ENCODE measurements at regions not wholly inside any gene's neighbourhood (a gene's known extent, or its start where the extent isn't known, plus 50 kb on each side); places are given as distances from the start of the nearest gene placed in this dataset.

- intact Hi-C loops (cut with micrococcal nuclease) = no loop called here
- Mint-ChIP-seq H3K27me3 (no peaks in the 10 kb centered on the region), H3K4me1 (ENCODE audit: low read depth) (no peaks in the 10 kb centered on the region), H3K36me3 (ENCODE audit: low read depth) (no peaks in the 10 kb centered on the region), H3K9me3 (peaks cover 5% of the 10 kb centered on the region), H3K27ac (no peak overlapping the region), H3K4me3 (no peak overlapping the region)
- TF ChIP-seq CTCF (IDR thresholded peaks at IDR 0.05) = no peak
- DNase-seq (no peak), ATAC-seq (no peak)
- POLR2A ChIA-PET = no interaction called here
- CTCF ChIA-PET = no interaction called here
Measured at GRCh38 chr11:97800891-97801290, 1219.9 kb upstream of the CNTN5 start.

GRCh38 chr11:97814325-97814959 is 1206.3 kb upstream of the CNTN5 start:
- no peak overlapping the region for H3K27ac Mint-ChIP-seq
- ChIA-PET POLR2A (no interaction called here), CTCF (no interaction called here)
- no peak for ATAC-seq
- no peaks in the 10 kb centered on the region for H3K4me1 Mint-ChIP-seq (ENCODE audit: low read depth)
- H3K27me3 Mint-ChIP-seq = no peaks in the 10 kb centered on the region
- intact Hi-C loops (cut with micrococcal nuclease) = no loop called here
- DNase-seq = no peak
- no peak for TF ChIP-seq CTCF (IDR thresholded peaks at IDR 0.05)
- peaks cover 12% of the 10 kb centered on the region for H3K9me3 Mint-ChIP-seq
- no peaks in the 10 kb centered on the region for H3K36me3 Mint-ChIP-seq (ENCODE audit: low read depth)
- no peak overlapping the region for H3K4me3 Mint-ChIP-seq

GRCh38 chr11:97815667-97816066 is 1205.1 kb upstream of the CNTN5 start:
- Mint-ChIP-seq H3K27ac (no peak overlapping the region), H3K4me3 (no peak overlapping the region), H3K36me3 (ENCODE audit: low read depth) (no peaks in the 10 kb centered on the region), H3K4me1 (ENCODE audit: low read depth) (no peaks in the 10 kb centered on the region), H3K27me3 (no peaks in the 10 kb centered on the region), H3K9me3 (peaks cover 12% of the 10 kb centered on the region)
- intact Hi-C loops (cut with micrococcal nuclease) = no loop called here
- CTCF ChIA-PET = no interaction called here
- POLR2A ChIA-PET = no interaction called here
- no peak for TF ChIP-seq CTCF (IDR thresholded peaks at IDR 0.05)
- ATAC-seq (no peak), DNase-seq (no peak)

GRCh38 chr11:97832451-97832850 is 1188.3 kb upstream of the CNTN5 start:
- intact Hi-C loops (cut with micrococcal nuclease) = no loop called here
- Mint-ChIP-seq H3K27me3 (no peaks in the 10 kb centered on the region), H3K4me1 (ENCODE audit: low read depth) (no peaks in the 10 kb centered on the region), H3K36me3 (ENCODE audit: low read depth) (no peaks in the 10 kb centered on the region), H3K9me3 (peaks cover 16% of the 10 kb centered on the region), H3K27ac (no peak overlapping the region), H3K4me3 (no peak overlapping the region)
- ChIA-PET POLR2A (no interaction called here), CTCF (no interaction called here)
- ATAC-seq = no peak
- no peak for TF ChIP-seq CTCF (IDR thresholded peaks at IDR 0.05)
- DNase-seq = no peak

- no peaks in the 10 kb centered on the region for H3K4me1 Mint-ChIP-seq (ENCODE audit: low read depth)
- POLR2A ChIA-PET = no interaction called here
Measured at GRCh38 chr11:97833412-97833811, 1187.3 kb upstream of the CNTN5 start.

More at GRCh38 chr11:97833412-97833811, 1187.3 kb upstream of the CNTN5 start:
- TF ChIP-seq CTCF (IDR thresholded peaks at IDR 0.05) = no peak
- Mint-ChIP-seq H3K36me3 (ENCODE audit: low read depth) (no peaks in the 10 kb centered on the region), H3K4me3 (no peak overlapping the region), H3K27ac (no peak overlapping the region), H3K27me3 (no peaks in the 10 kb centered on the region), H3K9me3 (peaks cover 16% of the 10 kb centered on the region)
- ATAC-seq = no peak
- CTCF ChIA-PET = no interaction called here
- intact Hi-C loops (cut with micrococcal nuclease) = no loop called here
- no peak for DNase-seq
